ENCODE measurements at regions not wholly inside any gene's neighbourhood (a gene's known extent, or its start where the extent isn't known, plus 50 kb on each side); places are given as distances from the start of the nearest gene placed in this dataset.

DNA sequence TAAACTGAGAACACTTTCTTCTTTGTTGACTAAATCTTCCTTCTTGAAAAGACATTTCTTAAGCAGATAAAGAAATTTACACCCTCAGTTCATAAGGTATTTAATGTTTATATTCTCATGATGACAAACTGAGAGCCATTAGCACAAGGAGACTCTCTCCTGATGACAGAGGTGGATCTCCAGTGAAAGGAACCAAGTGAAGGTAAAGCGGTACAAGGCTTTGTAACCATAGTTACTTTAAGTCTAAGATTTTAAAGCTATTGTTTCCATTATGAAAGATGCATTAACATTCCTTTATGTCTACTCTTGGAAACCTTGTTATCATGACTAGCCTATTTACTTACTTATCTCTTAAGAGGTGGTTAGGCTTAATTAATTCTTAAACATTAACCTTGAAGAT, 737.1 kb downstream of the MECOM start:
- no peak overlapping the region for H3K27ac Mint-ChIP-seq
- H3K4me1 Mint-ChIP-seq (ENCODE audit: unreplicated experiment): no peaks in the 10 kb centered on the region
- no peak for DNase-seq (ENCODE audit: extremely low spot score, unreplicated experiment)
- no peak overlapping the region for H3K4me3 Mint-ChIP-seq
- H3K9me3 Mint-ChIP-seq: no peaks in the 10 kb centered on the region
- H3K27me3 Mint-ChIP-seq: no peaks in the 10 kb centered on the region
- H3K36me3 Mint-ChIP-seq: peaks cover 5% of the 10 kb centered on the region
- no peak for TF ChIP-seq CTCF (conservative IDR thresholded peaks at IDR 0.05)

DNA sequence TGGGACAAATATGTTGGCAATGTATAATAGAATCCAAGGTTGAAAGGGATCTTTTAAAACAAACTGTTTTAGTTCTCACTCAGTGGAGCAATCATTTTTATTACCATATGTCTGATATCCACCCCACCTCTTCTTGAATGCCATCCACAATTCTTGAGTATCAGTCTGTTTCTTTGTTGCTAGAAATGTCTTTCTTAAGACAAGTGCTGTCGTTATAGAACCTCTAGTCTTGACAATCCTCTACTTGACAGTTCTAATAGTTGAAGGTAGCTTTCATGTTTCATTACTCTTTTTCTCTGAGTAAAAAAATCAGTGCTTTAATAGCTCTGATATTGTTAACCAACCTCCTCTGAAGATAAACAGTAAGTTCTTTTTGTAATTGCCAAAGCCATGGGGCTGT, 737.9 kb downstream of the MECOM start:
- H3K27me3 Mint-ChIP-seq: no peaks in the 10 kb centered on the region
- no peak for DNase-seq (ENCODE audit: extremely low spot score, unreplicated experiment)
- H3K4me3 Mint-ChIP-seq: no peak overlapping the region
- H3K9me3 Mint-ChIP-seq: no peaks in the 10 kb centered on the region
- H3K36me3 Mint-ChIP-seq: peaks cover 3% of the 10 kb centered on the region
- no peaks in the 10 kb centered on the region for H3K4me1 Mint-ChIP-seq (ENCODE audit: unreplicated experiment)
- no peak overlapping the region for H3K27ac Mint-ChIP-seq
- no peak for TF ChIP-seq CTCF (conservative IDR thresholded peaks at IDR 0.05)

DNA sequence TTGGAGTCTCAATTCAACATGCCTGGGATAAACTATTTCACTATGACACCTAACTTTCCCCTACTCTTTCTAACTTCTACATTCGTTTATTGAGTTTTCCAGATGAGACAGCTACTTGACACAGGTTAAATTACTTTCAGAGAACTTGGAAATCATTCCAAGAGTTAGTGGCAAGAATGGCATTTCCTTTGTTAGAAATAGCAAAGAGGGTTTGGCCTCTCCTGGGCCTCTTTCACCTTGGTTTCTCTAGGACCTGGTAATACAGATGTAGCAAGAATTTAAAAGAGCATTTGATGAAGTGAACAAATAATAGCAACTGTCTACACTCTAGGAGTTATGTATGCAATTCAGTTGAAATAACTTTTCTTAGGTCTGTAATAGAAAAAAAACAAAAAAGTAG, 748.9 kb downstream of the MECOM start:
- Mint-ChIP-seq H3K4me1 (ENCODE audit: unreplicated experiment) (no peaks in the 10 kb centered on the region), H3K9me3 (no peaks in the 10 kb centered on the region), H3K27ac (no peak overlapping the region), H3K4me3 (no peak overlapping the region), H3K36me3 (no peaks in the 10 kb centered on the region), H3K27me3 (no peaks in the 10 kb centered on the region)
- no peak for DNase-seq (ENCODE audit: extremely low spot score, unreplicated experiment)
- TF ChIP-seq CTCF (conservative IDR thresholded peaks at IDR 0.05): no peak

DNA sequence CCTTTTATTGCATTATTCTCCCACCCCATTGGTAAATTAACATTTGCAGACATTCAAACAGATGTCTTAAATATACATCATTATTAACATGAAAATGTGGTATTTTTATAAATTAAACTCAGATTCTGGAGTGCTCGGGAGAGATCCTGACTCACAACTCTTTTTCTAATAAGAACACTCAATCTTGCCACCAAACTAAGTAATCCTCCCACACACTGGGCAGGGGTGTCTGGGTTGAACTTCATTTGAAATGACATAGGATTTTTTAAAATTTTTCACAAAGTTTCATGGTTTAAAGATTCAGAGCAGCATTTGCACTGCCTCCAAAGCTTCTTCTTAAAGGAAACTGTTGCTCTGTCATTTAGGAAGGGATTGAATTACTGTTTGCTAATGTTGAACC, 754.3 kb downstream of the MECOM start:
- no peak for TF ChIP-seq CTCF (conservative IDR thresholded peaks at IDR 0.05)
- Mint-ChIP-seq H3K27me3 (no peaks in the 10 kb centered on the region), H3K4me3 (no peak overlapping the region), H3K9me3 (no peaks in the 10 kb centered on the region), H3K4me1 (ENCODE audit: unreplicated experiment) (no peaks in the 10 kb centered on the region), H3K36me3 (no peaks in the 10 kb centered on the region), H3K27ac (no peak overlapping the region)
- DNase-seq (ENCODE audit: extremely low spot score, unreplicated experiment): no peak

- Mint-ChIP-seq H3K4me1 (ENCODE audit: unreplicated experiment) (no peaks in the 10 kb centered on the region), H3K27me3 (no peaks in the 10 kb centered on the region)
- TF ChIP-seq CTCF (conservative IDR thresholded peaks at IDR 0.05): no peak
Measured at GRCh38 chr3:168895419-168895818, 768.1 kb downstream of the MECOM start.

GRCh38 chr3:168894214-168894613, 769.3 kb downstream of the MECOM start:
- Mint-ChIP-seq H3K27ac (no peak overlapping the region), H3K36me3 (no peaks in the 10 kb centered on the region), H3K4me1 (ENCODE audit: unreplicated experiment) (no peaks in the 10 kb centered on the region), H3K27me3 (no peaks in the 10 kb centered on the region), H3K4me3 (no peak overlapping the region), H3K9me3 (peaks cover 11% of the 10 kb centered on the region)
- no peak for TF ChIP-seq CTCF (conservative IDR thresholded peaks at IDR 0.05)
- DNase-seq (ENCODE audit: extremely low spot score, unreplicated experiment): no peak

More at GRCh38 chr3:168895419-168895818, 768.1 kb downstream of the MECOM start:
- DNase-seq (ENCODE audit: extremely low spot score, unreplicated experiment): no peak
- H3K9me3 Mint-ChIP-seq: peaks cover 11% of the 10 kb centered on the region
- no peaks in the 10 kb centered on the region for H3K36me3 Mint-ChIP-seq
- H3K27ac Mint-ChIP-seq: no peak overlapping the region
- H3K4me3 Mint-ChIP-seq: no peak overlapping the region
